Colonic mucosa (tissue), 4 donors: ENCODE measurements at regions not wholly inside any gene's neighbourhood (a gene's known extent, or its start where the extent isn't known, plus 50 kb on each side); places are given as distances from the start of the nearest gene placed in this dataset.
"Not testable (repeated sequence)": the region's sequence is repeated elsewhere in the genome, so short reads cannot be mapped to it uniquely, and the experiment has no call there.

ENCODE experiments used
- DNase-seq: peaks from one replicate; pipeline ENCODE4 v3.0.0-alpha.2; 2020
- H3K27ac ChIP-seq: fragments of 200-600 bp; one replicate; pipeline ENCODE4 v1.8.0; 2021
- H3K27me3 ChIP-seq: fragments of 200-600 bp; one replicate; pipeline ENCODE4 v1.8.0; 2021
- H3K36me3 ChIP-seq: fragments of 200-600 bp; one replicate; pipeline ENCODE4 v1.8.0; 2021
- H3K4me1 ChIP-seq: fragments of 200-600 bp; one replicate; pipeline ENCODE4 v1.8.0; 2021; ENCODE audit warnings: mild to moderate bottlenecking
- H3K4me3 ChIP-seq: fragments of 200-600 bp; one replicate; pipeline ENCODE4 v1.8.0; 2021
- H3K9ac ChIP-seq, 2 donors: one replicate each; pipeline ENCODE4 v1.7.0; 2013; ENCODE audit warnings: control low read depth in 2 of 2, low read depth in 2 of 2, low read length in 2 of 2
- H3K9me3 ChIP-seq: fragments of 200-600 bp; one replicate; pipeline ENCODE4 v1.8.0; 2021
- CTCF ChIP-seq: fragments of 200-600 bp; IDR thresholded peaks from one replicate; pipeline ENCODE4 v1.8.0; 2022; ENCODE audit warnings: antibody characterized with exemption, mild to moderate bottlenecking
- intact Hi-C: fragments of 100-400 bp; cut with DNase I; formaldehyde crosslinking; loops from one replicate; pipeline ENCODE4 v1.14.1; 2022
- donor health status: healthy.
- donor health status: DM: no; HTN: no; CAD: no.
- donor health status: DM: no; HTN: no; CAD: no.

- no peaks in the 10 kb centered on the region for H3K27me3 ChIP-seq
- H3K36me3 ChIP-seq: no peaks in the 10 kb centered on the region
- H3K9ac ChIP-seq: no peak overlapping the region
- no peak for DNase-seq
- no peaks in the 10 kb centered on the region for H3K9me3 ChIP-seq
- intact Hi-C loops: no loop called here
- no peaks in the 10 kb centered on the region for H3K4me1 ChIP-seq
- H3K4me3 ChIP-seq: no peak overlapping the region
- H3K27ac ChIP-seq: no peak overlapping the region
- no peak for TF ChIP-seq CTCF
Observed at GRCh38 chr3:98701071-98701675, 62.0 kb upstream of the ST3GAL6 start.

- H3K27me3 ChIP-seq: no peaks in the 10 kb centered on the region
- no peak overlapping the region for H3K27ac ChIP-seq
- H3K9ac ChIP-seq: no peak overlapping the region
- no peaks in the 10 kb centered on the region for H3K9me3 ChIP-seq
- intact Hi-C loops: no loop called here
- H3K4me3 ChIP-seq: no peak overlapping the region
- no peak for DNase-seq
- H3K36me3 ChIP-seq: no peaks in the 10 kb centered on the region
- no peaks in the 10 kb centered on the region for H3K4me1 ChIP-seq
- no peak for TF ChIP-seq CTCF
Observed at GRCh38 chr3:98702166-98702565, 61.0 kb upstream of the ST3GAL6 start.

DNA sequence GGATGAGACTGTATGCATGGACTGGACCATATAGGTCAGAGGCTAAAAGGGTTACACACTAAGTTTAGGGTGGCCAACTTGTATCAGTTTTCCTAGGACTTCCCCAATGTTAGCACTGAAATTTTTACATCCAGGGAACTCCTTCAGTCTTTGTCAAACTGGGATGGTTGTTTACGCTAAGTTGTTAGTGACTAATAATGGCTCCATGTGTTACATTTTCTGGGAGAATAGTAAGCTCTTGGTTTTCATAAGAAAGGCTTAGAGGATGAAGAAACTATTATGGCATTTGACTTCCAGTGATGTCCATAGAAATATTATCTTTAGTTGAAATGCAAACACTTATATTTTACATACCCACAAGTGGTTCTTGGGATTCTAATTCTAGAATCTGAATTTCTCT, 57.9 kb upstream of the ST3GAL6 start:
- H3K27ac ChIP-seq: no peak overlapping the region
- intact Hi-C loops: no loop called here
- no peaks in the 10 kb centered on the region for H3K27me3 ChIP-seq
- no peak for DNase-seq
- H3K9ac ChIP-seq: no peak overlapping the region
- no peaks in the 10 kb centered on the region for H3K4me1 ChIP-seq
- no peaks in the 10 kb centered on the region for H3K36me3 ChIP-seq
- no peak for TF ChIP-seq CTCF
- no peak overlapping the region for H3K4me3 ChIP-seq
- H3K9me3 ChIP-seq: no peaks in the 10 kb centered on the region

- Histone ChIP-seq H3K27me3 (no peaks in the 10 kb centered on the region), H3K9ac (no peak overlapping the region), H3K27ac (no peak overlapping the region), H3K4me1 (no peaks in the 10 kb centered on the region), H3K36me3 (no peaks in the 10 kb centered on the region), H3K9me3 (no peaks in the 10 kb centered on the region), H3K4me3 (no peak overlapping the region)
- intact Hi-C loops: no loop called here
- no peak for DNase-seq
- no peak for TF ChIP-seq CTCF
Observed at GRCh38 chr3:98705694-98706093, 57.4 kb upstream of the ST3GAL6 start.

DNA sequence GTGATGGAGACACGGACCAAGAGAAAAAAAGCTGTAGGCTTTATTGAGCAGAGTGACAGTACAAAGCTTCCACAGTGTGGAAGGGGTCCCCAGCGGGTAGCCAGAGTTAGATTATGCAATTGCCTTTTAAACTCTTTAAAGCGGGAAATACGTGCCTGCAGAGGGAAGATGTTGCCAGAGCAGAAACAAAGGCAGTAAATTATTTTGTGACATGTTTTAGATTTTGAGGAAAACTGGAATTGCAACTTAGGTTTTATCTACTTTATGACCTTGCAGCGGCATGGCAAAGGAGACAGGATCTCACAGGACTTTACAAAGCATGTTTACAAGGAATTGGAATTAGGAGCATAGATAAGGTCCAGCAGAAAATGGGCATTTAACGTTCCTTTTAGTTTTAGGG, 54.5 kb upstream of the ST3GAL6 start:
- H3K4me3 ChIP-seq, H3K9ac ChIP-seq, H3K9me3 ChIP-seq, H3K4me1 ChIP-seq, DNase-seq, H3K27ac ChIP-seq, H3K36me3 ChIP-seq, intact Hi-C loops, H3K27me3 ChIP-seq: not testable (repeated sequence)

- DNase-seq: no peak
- intact Hi-C loops: no loop called here
- Histone ChIP-seq H3K36me3 (no peaks in the 10 kb centered on the region), H3K27me3 (no peaks in the 10 kb centered on the region), H3K4me1 (no peaks in the 10 kb centered on the region), H3K9ac (no peak overlapping the region), H3K27ac (no peak overlapping the region), H3K9me3 (no peaks in the 10 kb centered on the region), H3K4me3 (no peak overlapping the region)
- TF ChIP-seq CTCF: no peak
Observed at GRCh38 chr3:98709441-98709840, 53.7 kb upstream of the ST3GAL6 start.
